GM12891 (cell line): ENCODE measurements at regions not wholly inside any gene's neighbourhood (a gene's known extent, or its start where the extent isn't known, plus 50 kb on each side); places are given as distances from the start of the nearest gene placed in this dataset.

ENCODE experiments used
- POLR2A ChIP-seq: IDR thresholded peaks from 2 replicates; pipeline ENCODE4 v1.6.1; 2011; ENCODE audit warnings: low read depth, low read length, control low read depth
- POLR2AphosphoS5 ChIP-seq: IDR thresholded peaks from 2 replicates; pipeline ENCODE4 v1.6.1; 2011; ENCODE audit warnings: low read depth, low read length, control low read depth
- SPI1 ChIP-seq: IDR thresholded peaks from 2 replicates; pipeline ENCODE4 v1.6.1; 2011; ENCODE audit warnings: low read depth, low read length, control low read depth
- TAF1 ChIP-seq: IDR thresholded peaks from 2 replicates; pipeline ENCODE4 v1.6.1; 2011; ENCODE audit warnings: low read depth, low read length, control low read depth

GRCh38 chr3:44110648-44111047, 131.0 kb upstream of the TOPAZ1 start:
- TF ChIP-seq POLR2A = no peak
- TF ChIP-seq POLR2AphosphoS5 = no peak
- no peak for TF ChIP-seq TAF1
- TF ChIP-seq SPI1 = no peak
